Spleen (tissue), 7 donors: ENCODE measurements at regions not wholly inside any gene's neighbourhood (a gene's known extent, or its start where the extent isn't known, plus 50 kb on each side); places are given as distances from the start of the nearest gene placed in this dataset.

Source experiments
- POLR2A ChIP-seq, 3 donors: fragments of 450-650 bp; IDR thresholded peaks; one replicate each; pipeline ENCODE4 v1.5.1; 2017; ENCODE audit warnings: antibody characterized with exemption in 3 of 3, mild to moderate bottlenecking in 1 of 3
- TF ChIP-seq, protein P1 (sequence below), 11 experiments: fragments of 200-600 bp in 7 of 11; fragments of 450-650 bp in 4 of 11; sonication (generic) in 4 of 11; IDR thresholded peaks in 8 of 11; conservative IDR thresholded peaks in 3 of 11; 1 replicate in 7 of 11; 2 replicates in 4 of 11; pipeline versions ENCODE4 v1.4.0 to v1.8.0; 2016 to 2021; ENCODE audit warnings: antibody characterized with exemption in 11 of 11, inconsistent platforms in 4 of 11, mild to moderate bottlenecking in 1 of 11
- donor health status: DM: no; HTN: no; CAD: no; lungs with moderate emphysema.
- donor health status: DM: no; HTN: no; CAD: no.
- donor health status: DM: no; HTN: no; CAD: no.

DNA sequence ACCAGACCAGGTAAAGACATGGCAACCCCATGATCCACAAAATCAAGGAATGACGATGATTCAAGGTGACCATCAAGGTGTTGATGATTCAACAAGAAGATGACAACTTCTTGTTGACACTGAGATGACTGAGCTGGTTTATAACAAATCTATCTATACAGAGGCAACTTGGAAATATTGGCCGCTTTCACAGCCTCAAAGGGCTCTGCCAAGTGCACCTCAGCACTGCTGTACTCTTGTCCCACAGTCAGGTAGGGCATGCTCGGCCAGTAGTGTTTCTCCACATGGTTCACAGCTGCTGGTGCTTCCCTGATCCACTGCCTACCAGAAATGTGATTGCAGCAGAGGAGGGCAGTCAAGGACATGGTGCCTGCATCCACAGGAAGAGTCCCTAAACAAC lies 125.2 kb upstream of the SYT6 start:
- TF ChIP-seq, protein P1, sequence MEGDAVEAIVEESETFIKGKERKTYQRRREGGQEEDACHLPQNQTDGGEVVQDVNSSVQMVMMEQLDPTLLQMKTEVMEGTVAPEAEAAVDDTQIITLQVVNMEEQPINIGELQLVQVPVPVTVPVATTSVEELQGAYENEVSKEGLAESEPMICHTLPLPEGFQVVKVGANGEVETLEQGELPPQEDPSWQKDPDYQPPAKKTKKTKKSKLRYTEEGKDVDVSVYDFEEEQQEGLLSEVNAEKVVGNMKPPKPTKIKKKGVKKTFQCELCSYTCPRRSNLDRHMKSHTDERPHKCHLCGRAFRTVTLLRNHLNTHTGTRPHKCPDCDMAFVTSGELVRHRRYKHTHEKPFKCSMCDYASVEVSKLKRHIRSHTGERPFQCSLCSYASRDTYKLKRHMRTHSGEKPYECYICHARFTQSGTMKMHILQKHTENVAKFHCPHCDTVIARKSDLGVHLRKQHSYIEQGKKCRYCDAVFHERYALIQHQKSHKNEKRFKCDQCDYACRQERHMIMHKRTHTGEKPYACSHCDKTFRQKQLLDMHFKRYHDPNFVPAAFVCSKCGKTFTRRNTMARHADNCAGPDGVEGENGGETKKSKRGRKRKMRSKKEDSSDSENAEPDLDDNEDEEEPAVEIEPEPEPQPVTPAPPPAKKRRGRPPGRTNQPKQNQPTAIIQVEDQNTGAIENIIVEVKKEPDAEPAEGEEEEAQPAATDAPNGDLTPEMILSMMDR (IDR thresholded peaks at IDR 0.05 in 8 of 11, conservative IDR thresholded peaks at IDR 0.05 in 3 of 11): no peak
- no peak for TF ChIP-seq POLR2A (IDR thresholded peaks at IDR 0.05)
